ENCODE measurements at regions not wholly inside any gene's neighbourhood (a gene's known extent, or its start where the extent isn't known, plus 50 kb on each side); places are given as distances from the start of the nearest gene placed in this dataset.

DNA sequence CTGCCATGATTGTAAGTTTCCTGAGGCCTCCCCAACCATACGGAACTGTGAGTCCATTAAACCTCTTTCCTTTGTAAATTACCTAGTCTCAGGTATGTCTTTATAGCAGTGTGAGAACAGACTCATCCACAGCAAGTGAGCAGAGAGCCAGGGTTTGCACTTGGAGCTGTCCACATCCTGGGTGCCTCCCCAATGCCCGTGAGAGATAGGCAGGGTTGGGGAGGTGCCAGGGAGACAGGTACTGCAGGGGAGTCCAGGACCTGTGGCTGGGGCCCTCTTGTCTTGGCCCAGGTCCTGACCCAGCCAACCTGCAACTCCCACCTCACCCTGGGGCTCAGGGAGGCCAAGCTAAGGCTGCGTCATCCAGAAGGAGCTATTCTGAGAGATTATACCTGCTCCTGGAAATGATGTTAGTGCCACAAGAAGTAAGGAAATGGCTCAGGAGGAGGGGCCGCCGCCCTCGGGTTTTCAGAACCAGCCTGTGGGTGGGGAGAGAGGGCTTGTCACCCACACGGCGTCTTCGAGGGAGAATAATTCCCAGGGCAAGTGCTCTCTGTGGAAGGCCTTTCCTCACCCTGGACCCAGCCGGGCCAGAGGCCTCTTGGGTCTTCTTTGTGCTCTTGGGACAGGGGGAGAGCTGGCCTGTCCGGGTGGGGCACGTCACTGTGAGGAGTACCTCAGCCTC is 66.5 kb downstream of the ADRA2C start:
- DNase-seq: no peak

DNA sequence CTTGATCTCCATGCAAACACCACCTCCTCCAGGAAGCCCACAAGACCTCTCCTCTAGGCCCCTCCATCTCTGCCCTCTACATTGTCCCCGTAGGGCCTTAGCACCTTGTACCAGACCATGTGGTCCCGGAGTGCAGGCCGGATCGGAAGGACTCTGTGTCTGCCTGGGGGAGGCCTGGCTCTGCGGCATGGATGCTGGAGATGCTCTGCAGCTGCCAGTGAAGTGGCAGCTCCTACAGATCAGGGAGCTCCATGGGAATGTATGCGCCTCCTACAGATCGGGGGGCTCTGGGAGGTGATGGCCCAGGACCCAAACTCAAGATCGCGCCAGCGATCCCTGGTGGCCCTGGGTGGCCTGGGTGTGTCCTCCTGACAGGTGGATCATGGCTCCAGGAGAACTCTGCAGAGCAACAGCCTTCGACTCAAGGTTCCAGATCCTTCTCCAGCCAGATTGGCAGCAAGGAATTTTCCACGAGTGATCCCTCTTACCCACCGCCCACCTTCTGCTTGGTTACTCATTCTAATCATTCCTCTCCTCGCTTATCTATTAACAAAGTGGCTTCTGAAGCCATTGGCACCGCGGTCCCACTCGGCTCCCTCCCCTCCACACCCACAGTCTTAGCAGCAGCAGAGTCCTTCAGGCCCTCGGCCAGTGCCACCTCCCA is 67.3 kb downstream of the ADRA2C start:
- DNase-seq: no peak

DNA sequence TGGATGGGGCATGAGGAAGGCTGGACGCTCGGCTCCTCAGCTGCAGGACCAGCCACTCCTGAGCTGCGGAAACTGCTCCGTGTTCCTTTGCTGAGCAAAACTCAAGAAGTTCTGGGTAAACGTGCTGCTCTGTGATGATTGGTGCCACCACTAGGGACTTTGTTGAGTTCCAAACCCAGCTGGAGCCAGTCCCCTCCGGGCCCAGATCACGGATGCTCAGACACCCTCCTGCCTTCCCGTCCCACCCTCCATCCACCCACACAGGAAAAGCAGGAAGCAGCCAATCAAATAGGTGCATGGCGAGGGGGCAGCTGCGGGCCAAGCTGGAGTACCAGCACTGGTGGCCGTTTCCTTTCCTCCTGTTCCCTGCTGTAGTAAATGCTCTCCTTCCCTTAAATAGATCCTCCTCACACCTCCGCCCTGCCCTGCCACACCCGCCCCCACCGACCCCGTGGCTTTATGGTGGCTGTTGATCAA is 68.0 kb downstream of the ADRA2C start:
- no peak for DNase-seq

DNA sequence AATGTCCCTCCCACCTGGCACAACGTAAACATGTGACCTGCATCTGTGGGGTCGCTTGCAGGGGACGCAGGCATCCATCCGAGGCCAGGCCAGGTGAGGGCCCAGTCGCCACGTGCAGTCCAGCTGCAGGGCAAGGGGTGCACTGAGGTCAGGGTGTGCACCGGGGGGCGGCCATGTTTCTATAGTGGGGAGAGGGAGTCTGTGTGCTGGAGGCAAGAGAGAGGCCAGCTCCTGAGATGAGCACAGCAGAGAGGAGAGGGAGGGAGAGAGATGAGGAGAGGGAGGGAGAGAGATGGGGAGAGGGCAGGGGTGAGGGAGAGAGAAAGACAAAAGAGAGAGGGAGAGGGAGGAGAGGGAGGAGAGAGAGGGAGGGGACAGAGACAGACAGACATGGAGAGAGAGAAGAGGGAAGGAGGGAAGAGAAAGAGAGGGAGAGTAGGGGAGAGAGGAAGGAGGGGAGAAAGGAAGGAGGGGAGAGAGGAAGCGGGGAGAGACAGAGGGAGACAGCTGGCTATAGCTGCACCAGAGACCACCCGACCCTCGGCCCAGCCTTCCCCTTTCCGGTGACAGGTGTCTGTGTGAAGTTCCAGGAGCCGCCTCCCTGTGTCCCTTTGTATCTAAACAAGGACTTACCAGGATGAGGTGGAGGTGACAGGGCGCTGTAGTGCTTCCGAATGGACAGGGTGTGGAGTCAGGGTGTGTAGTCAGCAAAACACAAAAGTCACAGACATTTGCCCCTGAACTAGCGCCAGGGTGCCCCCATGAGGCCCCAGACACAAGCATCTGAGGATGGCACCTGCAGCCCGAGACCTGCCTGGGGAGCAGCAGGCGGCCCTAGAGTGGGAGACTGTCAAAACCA is 68.7 kb downstream of the ADRA2C start:
- no peak for DNase-seq

DNA sequence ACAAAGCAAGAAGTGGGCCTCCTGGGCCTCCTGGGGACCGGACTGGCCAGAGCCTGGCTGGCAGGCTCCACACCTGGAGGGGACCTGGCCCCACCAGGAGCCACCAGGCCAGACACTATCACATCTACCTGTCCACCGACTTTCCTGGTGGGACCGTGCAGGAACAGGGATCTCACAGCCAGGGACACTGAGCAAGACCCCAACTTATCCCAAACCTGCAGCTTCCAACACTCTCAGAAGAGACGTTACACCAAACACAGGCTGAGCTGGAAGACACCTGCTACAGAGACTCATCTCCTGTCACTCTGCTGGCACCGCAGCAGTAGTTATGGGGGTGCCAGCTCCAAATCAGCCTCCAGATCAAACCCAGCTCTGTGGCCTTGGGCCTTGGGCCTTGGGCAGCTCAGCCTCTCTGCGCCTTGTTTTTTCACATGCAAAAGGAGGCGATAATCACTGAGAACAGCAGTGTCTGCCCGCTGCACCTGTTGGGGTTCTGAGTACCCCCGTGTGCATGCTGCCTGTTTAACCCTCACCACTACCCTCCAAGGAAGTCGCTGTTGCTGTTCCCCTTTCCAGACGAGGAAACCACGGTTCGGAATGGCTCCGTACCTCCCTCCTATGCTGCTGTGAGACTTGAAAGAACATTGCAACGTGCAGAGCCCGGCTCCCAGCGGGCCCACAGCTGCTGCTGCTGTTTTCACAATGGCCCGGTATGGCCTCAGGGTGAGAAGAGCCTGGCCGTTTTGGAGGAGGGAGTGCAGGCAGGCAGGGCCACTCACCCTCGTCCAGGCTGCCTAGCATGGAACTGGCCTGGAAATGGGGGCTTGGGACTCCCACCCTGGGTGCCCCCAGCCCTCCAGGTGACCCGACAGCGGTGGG is 69.6 kb downstream of the ADRA2C start:
- no peak for DNase-seq

DNA sequence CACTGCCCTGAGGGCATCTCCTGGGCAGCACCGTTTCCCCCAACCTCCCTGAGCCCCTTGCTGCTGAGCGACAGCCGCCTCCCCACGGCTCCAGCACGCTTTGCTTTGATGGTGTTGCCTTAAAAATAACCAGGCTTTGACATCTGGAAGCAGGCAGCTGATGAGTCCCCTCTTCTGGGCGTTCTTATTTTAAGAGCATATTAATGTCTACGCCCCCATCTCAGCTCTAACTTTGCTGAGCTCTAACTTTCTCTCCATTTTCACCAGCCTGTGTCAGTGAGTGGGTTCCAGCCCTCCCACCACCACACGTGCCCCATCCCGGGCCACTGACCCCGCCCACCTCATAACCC is 70.2 kb downstream of the ADRA2C start:
- DNase-seq: no peak

DNA sequence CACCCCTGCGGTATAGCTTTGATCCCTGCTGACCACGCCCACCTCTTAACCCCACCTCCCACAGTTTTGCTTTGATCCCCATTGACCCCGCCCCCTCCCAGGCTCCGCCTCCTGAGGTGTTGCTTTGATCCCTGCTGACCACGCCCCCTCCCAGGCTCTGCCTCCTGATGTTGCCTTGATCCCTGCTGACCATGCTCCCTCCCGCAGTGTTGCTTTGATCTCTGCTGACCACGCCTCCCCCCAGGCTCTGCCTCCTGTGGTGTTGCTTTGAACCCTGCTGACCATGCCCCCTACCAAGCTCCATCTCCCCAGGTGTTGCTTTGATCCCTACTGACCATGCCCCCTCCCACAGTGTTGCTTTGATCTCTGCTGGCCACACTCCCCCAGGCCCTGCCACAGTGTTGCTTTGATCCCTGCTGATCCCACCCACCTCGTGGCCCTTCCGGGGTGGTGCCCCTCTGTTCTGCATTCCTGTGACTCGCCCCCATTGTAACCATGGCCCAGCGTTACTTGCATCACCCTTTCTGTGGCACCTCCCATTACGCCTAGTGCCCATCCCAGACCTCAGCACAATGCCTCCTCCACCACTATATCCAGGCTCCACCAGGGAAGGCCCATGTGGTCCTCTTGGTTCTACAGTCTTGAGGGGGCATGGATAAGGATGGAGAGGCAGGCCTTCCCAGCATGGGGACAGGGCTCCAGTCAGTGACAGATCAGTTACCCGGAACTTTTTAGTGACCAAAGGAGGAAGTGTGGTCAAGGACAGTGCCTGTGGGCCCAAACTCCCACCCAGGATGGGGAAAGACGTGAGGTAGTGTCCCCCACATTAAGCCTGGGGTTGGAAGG is 70.8 kb downstream of the ADRA2C start:
- DNase-seq: no peak

DNA sequence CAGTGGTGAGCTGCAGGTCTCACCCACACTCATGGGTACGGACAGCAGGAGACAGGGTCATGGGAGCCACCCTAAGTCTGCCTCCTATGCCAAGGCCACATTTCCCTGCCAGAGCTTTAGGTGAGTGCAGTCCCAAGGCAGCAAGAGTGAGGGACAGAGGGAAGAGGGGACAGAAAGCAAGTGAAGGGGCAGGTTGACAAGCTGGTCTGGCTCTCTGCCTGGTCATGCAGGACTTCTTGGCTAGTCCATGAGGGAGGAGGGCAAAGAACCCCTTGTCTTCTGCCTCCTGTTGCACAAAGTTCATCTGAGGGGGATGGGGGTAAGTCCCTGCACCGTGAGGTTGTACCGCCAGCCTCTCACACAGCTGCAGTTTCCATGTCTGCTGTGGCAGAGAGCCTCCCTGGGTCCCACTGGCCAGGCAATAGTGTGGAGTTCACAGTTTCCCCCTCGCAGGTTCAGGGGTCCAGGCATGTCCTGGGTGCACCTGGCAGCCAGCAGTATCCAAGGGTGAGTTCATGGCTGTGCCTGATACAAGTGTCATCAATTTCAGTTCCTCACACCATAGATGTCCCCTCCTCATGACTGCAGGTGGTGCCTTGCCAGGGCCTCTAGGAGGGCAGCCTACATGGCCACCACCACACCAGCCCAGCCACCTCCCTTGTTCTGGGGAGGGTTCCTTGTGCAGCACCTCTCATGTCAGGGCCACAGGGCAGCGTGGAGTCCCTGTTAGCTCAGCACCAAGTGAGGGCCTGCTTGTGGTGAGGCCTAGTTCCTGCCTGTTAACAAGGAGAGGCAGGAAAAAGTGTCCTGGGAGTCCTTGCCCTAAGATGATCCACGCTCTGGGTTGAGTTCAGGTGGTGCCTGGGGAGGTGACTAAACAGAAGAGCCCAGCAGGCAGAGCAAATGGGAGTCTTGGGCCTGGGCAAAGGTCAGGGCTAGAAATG is 72.5 kb downstream of the ADRA2C start:
- DNase-seq: no peak

DNA sequence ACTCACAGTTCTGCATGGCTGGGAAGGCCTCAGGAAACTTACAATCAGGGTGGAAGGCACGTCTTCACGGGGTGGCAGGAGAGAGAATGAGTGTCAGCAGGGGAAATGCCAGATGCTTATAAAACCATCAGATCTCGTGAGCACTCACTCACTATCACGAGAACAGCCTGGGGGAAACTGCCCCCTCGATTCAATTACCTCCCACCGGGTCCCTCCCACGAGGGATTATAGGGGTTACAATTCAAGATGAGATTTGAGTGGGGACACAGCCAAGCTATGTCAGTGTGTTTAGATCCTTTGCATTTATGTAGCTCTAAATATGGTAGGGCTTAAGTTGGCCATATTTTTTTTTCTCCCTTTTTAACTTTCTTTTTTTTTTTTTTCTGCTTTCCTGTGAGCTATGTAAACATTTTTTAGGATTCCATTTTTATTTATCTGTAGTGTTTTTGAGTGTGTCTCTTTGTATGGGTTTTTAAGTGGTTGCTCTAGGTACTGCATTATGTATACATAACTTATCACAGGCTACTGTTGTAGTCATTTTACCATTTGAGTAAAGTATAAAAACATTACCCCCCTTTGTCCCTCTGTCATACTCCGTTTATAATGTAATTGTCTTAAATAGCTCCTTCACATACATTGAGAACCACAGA is 79.0 kb downstream of the ADRA2C start:
- DNase-seq: no peak

DNA sequence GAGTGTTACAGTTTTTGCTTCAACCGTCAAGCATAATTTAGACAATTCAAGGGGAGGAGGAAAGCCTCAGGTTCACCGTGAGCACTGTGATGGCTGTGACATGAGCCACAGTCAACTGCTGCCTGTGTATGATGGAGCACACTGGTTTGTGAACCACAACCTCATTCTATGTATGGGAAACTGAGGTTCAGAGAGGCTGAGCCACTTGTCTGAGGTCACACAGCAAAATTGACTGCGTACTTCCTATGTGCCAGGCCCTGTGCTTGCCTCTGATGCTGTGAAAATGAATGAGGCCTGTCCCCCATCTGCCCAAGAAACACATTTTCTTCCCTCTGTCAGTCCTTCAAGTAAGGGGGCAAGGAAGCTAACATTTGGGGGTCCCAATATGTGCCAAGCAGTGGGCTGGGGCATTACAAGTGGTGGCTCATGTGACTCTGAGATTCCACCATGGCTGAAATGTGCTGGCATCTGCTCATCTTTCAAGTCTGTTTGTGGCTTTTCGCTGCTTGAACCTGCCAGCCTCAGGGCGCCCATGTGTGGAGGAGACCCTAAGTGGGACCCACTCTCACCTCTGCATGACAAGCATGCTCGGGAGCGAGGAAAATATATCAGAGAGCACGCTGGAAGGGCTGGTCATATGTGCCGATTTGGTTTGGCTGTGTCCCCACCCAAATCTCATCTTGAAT is 79.7 kb downstream of the ADRA2C start:
- no peak for DNase-seq

DNA sequence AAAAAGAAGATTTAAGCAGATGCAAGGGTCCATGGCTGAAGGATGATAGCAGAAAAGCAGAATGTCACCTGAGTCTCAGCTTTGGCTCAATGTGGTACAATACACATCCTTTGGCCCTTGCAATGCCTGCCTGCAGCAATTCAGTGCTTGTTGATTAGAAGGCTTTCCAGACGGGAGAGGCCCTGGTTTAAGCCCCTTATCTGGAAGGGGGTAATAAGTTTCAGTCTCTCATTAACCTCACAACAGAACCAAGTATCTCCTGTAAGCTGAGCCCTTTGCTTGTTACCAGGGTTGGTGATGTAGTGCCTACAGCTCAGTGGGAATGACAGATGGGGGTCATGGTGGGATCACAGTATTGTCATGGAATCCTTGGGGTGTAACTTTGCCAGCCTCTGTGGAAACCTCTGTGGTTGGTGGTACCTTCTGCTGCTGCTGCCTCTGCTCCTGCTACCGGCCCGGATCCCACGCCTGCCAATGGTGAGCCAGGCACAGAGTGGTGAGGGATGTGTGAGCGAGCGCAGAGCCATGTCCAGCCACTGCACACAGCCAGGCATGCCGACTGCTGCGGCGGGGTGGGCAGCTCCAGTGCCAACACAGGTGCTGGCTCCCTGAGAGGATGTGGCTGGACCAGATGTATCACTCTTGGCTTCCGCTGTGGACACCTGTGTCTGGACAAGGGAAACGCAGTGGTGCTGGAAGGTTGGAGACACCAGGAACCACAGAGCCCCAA is 81.2 kb downstream of the ADRA2C start:
- no peak for DNase-seq

DNA sequence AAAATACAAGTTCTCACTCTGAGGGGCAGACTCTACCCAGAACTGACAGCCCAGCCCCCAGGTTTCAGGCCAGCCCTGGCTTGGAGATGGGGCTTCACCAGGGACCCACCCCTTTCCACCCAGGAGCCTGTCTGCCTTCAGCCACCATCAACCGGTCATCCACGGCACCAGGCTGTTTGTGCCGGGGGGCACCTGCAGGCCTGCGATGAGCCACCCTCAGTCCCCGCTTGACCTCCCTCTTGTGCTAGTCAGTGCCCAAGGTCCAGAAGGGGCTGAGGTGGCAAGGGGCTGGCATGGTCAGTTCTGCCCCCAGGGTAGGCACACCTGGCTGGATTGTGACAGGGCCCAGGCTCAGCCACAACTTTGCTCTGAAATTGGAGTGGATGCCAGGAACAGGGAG is 82.1 kb downstream of the ADRA2C start:
- DNase-seq: no peak

DNA sequence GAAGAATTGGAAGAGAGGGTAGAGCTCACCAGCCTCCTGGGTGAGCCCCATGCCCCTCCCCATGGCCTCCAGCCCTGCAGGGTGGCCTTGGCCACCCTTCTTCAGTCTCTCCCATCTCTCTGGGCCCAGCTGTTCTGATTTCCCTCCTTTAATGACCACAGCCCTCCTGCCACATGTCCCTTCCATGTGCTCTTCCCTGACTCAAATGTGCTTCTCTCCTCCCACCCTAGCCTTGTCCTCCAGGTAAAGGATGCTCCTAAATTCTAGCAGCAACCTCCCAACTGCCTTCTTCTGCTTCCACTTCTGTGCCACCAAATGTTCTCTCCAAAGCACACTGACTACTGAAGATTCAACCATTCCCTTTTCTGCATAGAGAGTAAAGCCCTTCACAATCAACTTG is 83.0 kb downstream of the ADRA2C start:
- DNase-seq: no peak

DNA sequence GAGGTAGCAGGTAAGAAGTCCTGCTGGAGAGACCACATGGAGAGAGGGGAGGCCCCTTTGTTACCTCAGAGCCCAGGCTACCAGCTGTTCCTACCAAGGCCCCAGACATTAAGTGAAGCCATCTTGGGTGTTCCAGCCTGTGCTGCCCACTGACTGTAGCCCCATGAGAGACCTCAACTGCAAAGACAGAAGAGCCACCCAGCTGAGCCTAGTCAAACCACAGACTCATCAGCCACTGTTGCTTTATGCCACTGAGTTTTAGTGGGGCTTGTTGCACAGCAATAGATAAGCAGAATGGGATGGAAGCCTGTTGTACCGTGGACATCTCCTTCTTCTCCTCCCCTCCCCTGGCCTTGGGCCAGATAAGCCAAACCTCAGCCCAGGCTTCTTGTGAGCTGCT is 83.9 kb downstream of the ADRA2C start:
- DNase-seq: no peak

DNA sequence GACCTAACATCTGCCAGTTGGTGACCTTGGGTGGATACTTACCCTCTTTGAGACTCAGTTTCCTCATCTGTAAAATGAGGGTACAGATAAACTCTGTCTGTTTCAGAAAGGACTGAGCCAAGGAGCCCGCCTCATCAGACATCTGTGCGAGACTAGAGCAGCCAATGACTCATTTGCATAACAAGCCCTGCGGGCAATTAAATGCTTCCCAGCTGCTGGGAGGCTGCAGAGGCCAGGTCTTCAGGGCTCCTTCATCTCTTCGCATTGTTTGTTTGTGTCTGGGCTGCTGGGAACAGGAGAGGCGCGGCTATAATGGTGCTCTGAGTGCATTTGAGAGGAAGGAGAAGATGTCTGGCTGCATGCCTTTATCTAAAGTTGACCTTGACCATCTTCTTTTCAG is 85.0 kb downstream of the ADRA2C start:
- DNase-seq: no peak

DNA sequence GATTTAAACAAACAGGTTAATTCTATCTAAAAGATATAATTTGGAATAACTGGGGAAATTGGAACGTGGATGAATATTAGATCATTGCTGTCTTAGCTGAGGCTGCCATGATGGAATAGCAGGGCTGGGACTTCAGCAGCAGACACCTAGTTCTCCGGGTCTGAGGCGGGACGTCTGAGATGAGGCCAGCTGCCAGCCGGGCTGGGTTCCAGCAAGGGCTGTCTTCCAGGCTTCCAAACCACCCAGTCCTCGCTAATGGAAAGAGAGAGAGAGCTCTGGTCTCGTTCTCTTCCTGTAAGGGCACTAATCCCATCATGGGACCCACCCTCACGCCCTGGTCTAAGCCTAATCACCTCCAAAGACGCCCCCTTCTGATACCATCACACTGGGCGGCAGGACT is 85.7 kb downstream of the ADRA2C start:
- no peak for DNase-seq

DNA sequence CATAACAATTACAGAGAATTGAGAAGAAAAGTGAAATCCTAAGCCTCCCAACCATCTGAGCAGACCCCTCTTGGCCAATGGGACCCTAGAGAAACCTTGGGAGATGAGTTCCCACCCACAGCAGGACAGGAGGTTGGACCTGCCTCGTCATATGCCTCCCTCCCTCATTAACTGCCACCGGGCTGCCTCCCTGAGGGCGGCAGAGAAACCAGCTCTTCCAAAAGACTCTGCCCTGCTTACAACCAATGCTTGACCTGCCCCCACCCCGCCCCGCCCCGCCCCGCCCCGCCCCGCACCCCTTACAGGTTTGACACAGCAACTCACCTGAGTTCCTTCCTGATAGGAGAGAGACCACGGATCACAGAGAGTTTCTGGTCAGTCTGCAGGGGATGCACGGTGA is 86.1 kb downstream of the ADRA2C start:
- no peak for DNase-seq

DNA sequence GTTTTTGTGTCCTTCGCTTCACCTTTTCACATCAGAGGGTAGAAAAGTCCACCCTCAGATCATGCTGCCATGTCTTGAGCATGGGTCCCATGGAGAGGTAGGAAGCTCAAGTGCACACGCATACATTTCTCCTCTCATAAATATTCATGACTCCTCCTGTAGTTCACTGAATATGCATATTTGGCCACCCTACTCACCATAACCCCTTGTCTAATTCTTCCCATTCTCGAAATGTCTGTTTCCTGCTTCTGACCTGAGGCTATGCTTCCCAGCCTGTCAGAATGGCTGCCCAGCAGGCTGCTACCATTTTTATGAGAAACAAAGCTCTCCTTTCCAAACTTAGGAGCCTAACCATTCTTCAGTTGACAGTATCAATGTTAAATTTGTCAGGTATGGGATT is 86.5 kb downstream of the ADRA2C start:
- DNase-seq: no peak
